NCI-H2029 treated with DMSO at 0.1 percent for 48 hours (cell line): ENCODE measurements at regions not wholly inside any gene's neighbourhood (a gene's known extent, or its start where the extent isn't known, plus 50 kb on each side); places are given as distances from the start of the nearest gene placed in this dataset.
"Not testable (repeated sequence)": the region's sequence is repeated elsewhere in the genome, so short reads cannot be mapped to it uniquely, and the experiment has no call there.

Experiments used
- DNase-seq: peaks from one replicate; lab custom pipeline; 2025; lab: John Stamatoyannopoulos, UW

- DNase-seq, result no peak
These were observed 50.5 kb upstream of the PRNP start for GRCh38 chr20:4635781-4636180.

- DNase-seq, result no peak
These were observed 50.9 kb upstream of the PRNP start for GRCh38 chr20:4635342-4635741.

GRCh38 chr20:4633780-4634179 is 52.5 kb upstream of the PRNP start:
- no peak for DNase-seq

- DNase-seq, result no peak
These were observed 52.9 kb upstream of the PRNP start for GRCh38 chr20:4633379-4633778.

GRCh38 chr20:4632876-4633275 is 53.4 kb upstream of the PRNP start:
- DNase-seq, result no peak

GRCh38 chr20:4626228-4626627 is 60.0 kb upstream of the PRNP start:
- DNase-seq, result no peak

- no peak for DNase-seq
These were observed 60.6 kb upstream of the PRNP start for GRCh38 chr20:4625687-4626086.

GRCh38 chr20:4624675-4625336 is 61.5 kb upstream of the PRNP start:
- not testable (repeated sequence) for DNase-seq

- DNase-seq, result not testable (repeated sequence)
These were observed 67.1 kb upstream of the PRNP start for GRCh38 chr20:4619144-4619543.

GRCh38 chr20:4617484-4617883 is 68.8 kb upstream of the PRNP start:
- no peak for DNase-seq

GRCh38 chr20:4617019-4617418 is 69.2 kb upstream of the PRNP start:
- no peak for DNase-seq

GRCh38 chr20:4613718-4614620 is 72.3 kb upstream of the PRNP start:
- DNase-seq, result no peak

GRCh38 chr20:4613184-4613583 is 73.1 kb upstream of the PRNP start:
- no peak for DNase-seq

- DNase-seq, result no peak
These were observed 75.4 kb upstream of the PRNP start for GRCh38 chr20:4610871-4611270.

GRCh38 chr20:4609511-4609910 is 76.7 kb upstream of the PRNP start:
- no peak for DNase-seq

- no peak for DNase-seq
These were observed 77.4 kb upstream of the PRNP start for GRCh38 chr20:4608861-4609260.

- DNase-seq, result peak; percentile 62
These were observed 79.0 kb upstream of the PRNP start for GRCh38 chr20:4607287-4607713.

GRCh38 chr20:4606051-4606450 is 80.2 kb upstream of the PRNP start:
- no peak for DNase-seq

GRCh38 chr20:4605166-4605565 is 81.1 kb upstream of the PRNP start:
- DNase-seq, result no peak

GRCh38 chr20:4604580-4604979 is 81.7 kb upstream of the PRNP start:
- DNase-seq, result no peak

- DNase-seq, result no peak
These were observed 82.5 kb upstream of the PRNP start for GRCh38 chr20:4603724-4604123.

- DNase-seq, result no peak
These were observed 84.0 kb upstream of the PRNP start for GRCh38 chr20:4602297-4602631.

GRCh38 chr20:4601630-4602296 is 84.5 kb upstream of the PRNP start:
- peak; percentile 81 for DNase-seq
